ENCODE measurements at regions not wholly inside any gene's neighbourhood (a gene's known extent, or its start where the extent isn't known, plus 50 kb on each side); places are given as distances from the start of the nearest gene placed in this dataset.
A peak's percentile ranks its signal among the peaks of the same experiment; 100 is the strongest.
"Not testable (repeated sequence)": the region's sequence is repeated elsewhere in the genome, so short reads cannot be mapped to it uniquely, and the experiment has no call there.

GRCh38 chr7:113775804-113776203, 143.0 kb downstream of the PPP1R3A start:
- DNase-seq: no peak

GRCh38 chr7:113775401-113775800, 143.4 kb downstream of the PPP1R3A start:
- DNase-seq: no peak

- peak; percentile 8 for DNase-seq
Measured at GRCh38 chr7:113774182-113774807, 144.5 kb downstream of the PPP1R3A start.

GRCh38 chr7:113770146-113770738, 148.6 kb downstream of the PPP1R3A start:
- DNase-seq: no peak

DNA sequence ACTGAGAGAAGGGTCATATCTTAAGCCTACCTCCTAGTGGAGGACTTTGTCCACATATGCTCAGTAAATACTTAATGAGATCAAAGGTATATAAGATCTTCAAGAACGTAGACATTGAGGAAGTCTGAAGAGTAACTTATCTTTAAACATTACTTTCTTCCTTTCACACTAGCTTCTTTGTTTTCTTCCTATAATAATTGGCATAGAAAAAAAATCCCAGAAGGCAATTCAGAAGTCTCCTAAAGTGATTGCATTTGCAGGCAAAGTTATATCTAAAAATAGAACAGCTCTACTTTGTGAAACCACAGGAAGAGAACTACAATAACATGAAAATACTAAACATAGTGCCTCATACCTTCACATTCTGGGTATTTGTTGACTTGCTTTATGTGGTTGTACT, 150.4 kb downstream of the PPP1R3A start:
- DNase-seq: no peak

DNA sequence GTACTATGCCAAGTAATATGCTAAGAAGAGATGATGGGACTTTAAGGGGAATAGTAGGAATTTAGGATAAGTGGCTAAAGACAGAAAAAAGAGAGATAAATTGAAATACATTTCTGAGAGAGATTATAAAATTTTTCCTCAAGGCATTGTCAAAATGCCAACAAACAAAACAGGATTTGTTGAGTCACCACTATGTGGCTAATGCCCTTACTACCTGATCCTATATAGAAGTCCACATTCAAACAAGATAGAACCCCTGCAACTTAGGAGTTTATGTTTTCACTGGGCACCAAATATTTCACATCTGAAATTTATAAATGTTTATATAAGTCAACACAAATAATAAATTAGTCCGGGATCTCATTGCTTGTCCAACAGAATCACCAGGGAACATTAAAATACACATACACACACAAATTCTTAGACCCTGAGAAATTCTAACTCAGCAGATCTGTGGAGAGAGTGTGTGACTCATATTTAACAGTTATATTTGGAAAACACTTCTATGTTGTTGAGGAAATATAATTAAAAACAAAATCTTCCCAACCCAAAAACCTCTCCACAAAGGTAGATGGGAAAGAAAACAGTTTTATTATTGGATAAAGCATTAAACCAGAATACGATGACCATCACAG, 154.3 kb downstream of the PPP1R3A start:
- no peak for DNase-seq

- no peak for DNase-seq
Measured at GRCh38 chr7:113763226-113763625, 155.6 kb downstream of the PPP1R3A start.

DNA sequence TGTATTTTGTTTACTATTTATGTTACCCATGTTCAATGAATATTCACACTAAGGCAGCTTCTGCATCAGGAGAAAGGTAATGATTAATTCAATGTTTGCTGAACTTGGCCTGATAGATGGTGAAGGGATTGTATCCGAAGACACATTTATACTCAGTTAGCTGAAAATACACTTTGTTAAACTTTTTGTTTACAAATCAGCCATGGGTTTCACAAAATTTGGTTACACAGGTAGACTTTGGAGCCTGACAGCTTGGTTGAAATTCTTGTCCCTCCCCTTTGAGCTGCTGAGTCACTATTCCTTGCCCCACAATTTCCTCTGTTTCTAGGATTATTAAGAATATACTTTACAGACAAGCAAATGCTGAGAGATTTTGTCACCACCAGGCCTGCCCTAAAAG, 162.6 kb downstream of the PPP1R3A start:
- DNase-seq: no peak

GRCh38 chr7:113752689-113753088, 166.1 kb downstream of the PPP1R3A start:
- DNase-seq: no peak

DNA sequence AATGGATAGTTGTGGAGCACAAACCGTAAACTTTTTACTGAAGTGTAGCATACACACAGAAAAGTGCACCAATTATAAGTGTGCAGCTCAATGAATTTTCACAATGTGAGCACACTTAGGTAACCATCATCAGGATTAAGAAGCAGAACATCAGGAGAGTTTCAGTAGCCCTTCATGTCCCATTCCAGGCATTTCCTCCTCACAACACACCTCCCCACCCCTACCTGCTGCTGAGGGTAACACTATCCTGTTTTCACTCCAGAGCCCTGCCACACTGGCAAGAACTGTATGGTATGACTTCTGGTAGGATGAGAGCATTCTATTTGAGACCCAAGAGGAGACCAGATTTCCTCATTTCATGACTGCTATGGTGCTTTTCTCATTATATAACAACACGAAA, 166.5 kb downstream of the PPP1R3A start:
- DNase-seq: no peak

DNA sequence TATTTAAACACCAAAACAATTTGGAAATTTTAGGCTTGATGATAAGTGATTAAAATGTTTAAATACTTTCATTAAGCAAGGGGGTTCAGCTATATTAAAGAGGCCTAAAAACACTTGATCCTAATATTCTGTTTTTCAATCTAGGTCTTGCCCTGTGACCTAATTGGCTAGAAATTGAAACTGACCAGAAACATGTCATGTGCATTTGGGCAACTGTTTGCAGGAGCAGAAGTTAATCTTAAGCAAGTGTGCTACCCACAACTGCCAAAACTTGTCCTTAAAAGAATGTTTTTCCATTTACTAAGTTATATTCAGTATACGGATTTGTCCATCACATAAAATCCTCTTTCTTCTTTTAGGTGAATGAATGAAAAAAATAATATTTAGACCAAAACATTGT, 167.3 kb downstream of the PPP1R3A start:
- no peak for DNase-seq

- DNase-seq: not testable (repeated sequence)
Measured at GRCh38 chr7:113748385-113748784, 170.4 kb downstream of the PPP1R3A start.

DNA sequence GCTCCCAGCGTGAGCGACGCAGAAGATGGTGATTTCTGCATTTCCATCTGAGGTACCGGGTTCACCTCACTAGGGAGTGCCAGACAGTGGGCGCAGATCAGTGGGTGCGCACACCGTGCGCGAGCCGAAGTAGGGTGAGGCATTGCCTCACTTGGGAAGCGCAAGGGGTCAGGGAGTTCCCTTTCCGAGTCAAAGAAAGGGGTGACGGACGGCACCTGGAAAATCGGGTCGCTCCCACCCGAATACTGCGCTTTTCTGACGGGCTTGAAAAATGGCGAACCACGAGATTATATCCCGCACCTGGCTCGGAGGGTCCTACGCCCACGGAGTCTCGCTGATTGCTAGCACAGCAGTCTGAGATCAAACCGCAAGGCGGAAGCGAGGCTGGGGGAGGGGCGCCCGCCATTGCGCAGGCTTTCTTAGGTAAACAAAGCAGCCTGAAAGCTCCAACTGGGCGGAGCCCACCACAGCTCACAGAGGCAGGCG, 175.8 kb downstream of the PPP1R3A start:
- DNase-seq: not testable (repeated sequence)

DNA sequence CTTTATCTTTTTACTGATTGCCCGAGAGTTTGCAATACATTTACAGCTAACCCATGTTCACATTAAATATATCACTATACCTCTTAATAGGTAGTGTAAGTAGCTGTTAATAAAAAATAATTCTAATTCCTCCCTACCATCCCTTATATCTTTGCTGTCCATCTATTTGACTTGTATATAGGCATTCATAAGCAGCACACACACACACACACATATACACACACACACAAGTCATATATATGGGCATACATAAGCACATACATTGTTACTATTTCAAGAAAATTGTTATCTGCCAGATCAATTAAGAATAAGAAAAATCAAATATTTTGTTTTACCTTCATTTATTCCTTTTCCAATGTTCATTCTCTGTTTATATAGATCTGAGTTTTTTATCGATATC, 176.4 kb downstream of the PPP1R3A start:
- no peak for DNase-seq

GRCh38 chr7:113731571-113731970, 187.2 kb downstream of the PPP1R3A start:
- no peak for DNase-seq

DNA sequence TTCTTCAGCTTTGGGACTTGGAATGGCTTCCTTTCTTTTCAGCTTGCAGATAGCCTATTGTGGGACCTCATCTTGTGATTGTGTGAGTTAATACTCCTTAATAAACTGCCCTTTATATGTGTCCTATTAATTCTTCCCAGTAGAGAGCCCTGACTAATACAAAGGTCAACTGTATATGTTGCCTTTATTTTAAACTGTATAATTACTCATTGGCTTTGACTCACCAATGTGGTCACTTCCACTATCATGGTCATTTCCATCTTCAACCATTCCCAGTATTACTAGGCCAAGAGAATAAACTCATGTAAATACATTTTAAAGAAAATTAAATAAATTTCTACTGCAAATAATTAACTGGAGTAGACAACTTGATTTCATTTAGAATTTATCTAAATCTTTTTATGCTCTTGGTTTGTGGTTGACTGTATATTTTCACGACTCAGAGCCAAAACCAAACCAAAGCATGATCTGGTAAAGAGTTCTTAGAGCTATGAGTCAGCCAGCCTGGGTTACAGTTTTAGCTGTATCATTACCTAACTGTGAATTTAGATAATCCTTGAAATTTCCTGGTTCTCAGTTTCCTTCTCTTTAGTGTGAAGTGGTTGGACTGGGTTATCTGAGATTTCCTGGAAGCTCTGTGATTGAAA, 188.4 kb downstream of the PPP1R3A start:
- DNase-seq: peak; percentile 8

- no peak for DNase-seq
Measured at GRCh38 chr7:113727486-113727885, 191.3 kb downstream of the PPP1R3A start.

GRCh38 chr7:113722006-113722405, 196.8 kb downstream of the PPP1R3A start:
- no peak for DNase-seq

- DNase-seq: no peak
Measured at GRCh38 chr7:113717739-113718138, 201.1 kb downstream of the PPP1R3A start.

- DNase-seq: no peak
Measured at GRCh38 chr7:113715981-113716856, 202.6 kb downstream of the PPP1R3A start.

- no peak for DNase-seq
Measured at GRCh38 chr7:113715262-113715661, 203.5 kb downstream of the PPP1R3A start.

DNA sequence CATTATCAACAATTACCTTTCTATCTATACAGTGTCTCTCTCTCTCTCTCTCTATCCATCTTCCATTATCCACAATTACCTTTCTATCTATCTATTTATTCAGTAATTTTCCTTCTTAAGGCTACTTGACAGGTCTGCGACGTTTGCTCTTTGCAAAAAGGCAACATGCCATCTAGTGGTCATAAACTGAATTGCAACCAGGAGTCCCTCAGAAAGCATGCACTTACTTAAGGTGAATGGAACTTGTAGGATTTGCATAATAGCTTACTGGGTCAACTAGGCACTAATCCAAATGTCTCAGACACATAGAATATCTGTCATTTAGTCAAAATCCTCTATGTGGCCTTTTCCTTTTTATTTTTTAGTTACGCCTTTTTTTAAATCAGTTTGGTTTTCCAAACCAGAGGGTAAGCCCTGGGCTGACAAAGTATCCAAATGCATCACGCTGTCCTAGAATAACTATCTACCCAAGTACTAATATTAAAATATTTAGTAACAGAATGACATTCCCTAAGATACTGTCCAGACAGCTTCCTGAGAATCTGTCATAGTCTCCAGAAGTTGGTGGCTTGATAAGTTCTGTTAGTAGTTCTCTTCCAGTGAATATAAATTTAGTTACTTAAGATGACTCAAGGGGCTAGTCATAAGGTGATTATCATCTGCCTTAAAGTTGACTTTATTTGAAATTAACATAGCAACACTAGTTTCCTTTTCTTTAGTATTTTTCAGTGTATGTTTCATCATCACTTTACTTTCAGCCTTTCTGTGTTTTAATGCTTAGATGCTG, 208.3 kb downstream of the PPP1R3A start:
- DNase-seq: peak; percentile 76
